Retinal pigment epithelial cell (primary cell): ENCODE measurements at regions not wholly inside any gene's neighbourhood (a gene's known extent, or its start where the extent isn't known, plus 50 kb on each side); places are given as distances from the start of the nearest gene placed in this dataset.
A peak's percentile ranks its signal among the peaks of the same experiment; 100 is the strongest.

Experiments used
- DNase-seq: peaks from one replicate; pipeline ENCODE4 v3.0.0-alpha.2; 2010; ENCODE audit warnings: low read depth
- H3K4me3 ChIP-seq: 2 replicates; pipeline ENCODE4 v1.5.1; 2011; ENCODE audit warnings: mild to moderate bottlenecking, low read length, control low read depth, moderate library complexity
- CTCF ChIP-seq: conservative IDR thresholded peaks from 2 replicates; pipeline ENCODE4 v1.5.1; 2011; ENCODE audit warnings: low read depth, low read length, control low read depth, inconsistent platforms

GRCh38 chr4:184537269-184538022, 63.1 kb upstream of the IRF2 start:
- no peak for TF ChIP-seq CTCF
- peak; percentile 72 for DNase-seq
- peak overlapping the region; percentile 87 for H3K4me3 ChIP-seq

- no peak for DNase-seq
- peak overlapping the region; percentile 87 for H3K4me3 ChIP-seq
- TF ChIP-seq CTCF: no peak
These were observed 62.5 kb upstream of the IRF2 start for GRCh38 chr4:184536881-184537248.

GRCh38 chr4:184536065-184536880, 61.9 kb upstream of the IRF2 start:
- TF ChIP-seq CTCF: no peak
- peak overlapping the region; percentile 87 for H3K4me3 ChIP-seq
- no peak for DNase-seq

- TF ChIP-seq CTCF: no peak
- no peak overlapping the region for H3K4me3 ChIP-seq
- no peak for DNase-seq
These were observed 60.4 kb upstream of the IRF2 start for GRCh38 chr4:184534511-184535391.

- no peak overlapping the region for H3K4me3 ChIP-seq
These were observed 59.6 kb upstream of the IRF2 start for GRCh38 chr4:184533908-184534307.

GRCh38 chr4:184531008-184531407, 56.7 kb upstream of the IRF2 start:
- H3K4me3 ChIP-seq: no peak overlapping the region
- TF ChIP-seq CTCF: no peak
- DNase-seq: no peak

More at GRCh38 chr4:184533908-184534307, 59.6 kb upstream of the IRF2 start:
- no peak for TF ChIP-seq CTCF
- no peak for DNase-seq
